SK-N-DZ (cell line): ENCODE measurements at regions not wholly inside any gene's neighbourhood (a gene's known extent, or its start where the extent isn't known, plus 50 kb on each side); places are given as distances from the start of the nearest gene placed in this dataset.
A peak's percentile ranks its signal among the peaks of the same experiment; 100 is the strongest.
"Not testable (repeated sequence)": the region's sequence is repeated elsewhere in the genome, so short reads cannot be mapped to it uniquely, and the experiment has no call there.

ENCODE experiments used
- DNase-seq: peaks from one replicate; pipeline ENCODE4 v3.0.0-alpha.2; 2015; ENCODE audit warnings: low spot score

- no peak for DNase-seq
These were observed 777.6 kb downstream of the PLOD2 start for GRCh38 chr3:145383416-145383815.

DNA sequence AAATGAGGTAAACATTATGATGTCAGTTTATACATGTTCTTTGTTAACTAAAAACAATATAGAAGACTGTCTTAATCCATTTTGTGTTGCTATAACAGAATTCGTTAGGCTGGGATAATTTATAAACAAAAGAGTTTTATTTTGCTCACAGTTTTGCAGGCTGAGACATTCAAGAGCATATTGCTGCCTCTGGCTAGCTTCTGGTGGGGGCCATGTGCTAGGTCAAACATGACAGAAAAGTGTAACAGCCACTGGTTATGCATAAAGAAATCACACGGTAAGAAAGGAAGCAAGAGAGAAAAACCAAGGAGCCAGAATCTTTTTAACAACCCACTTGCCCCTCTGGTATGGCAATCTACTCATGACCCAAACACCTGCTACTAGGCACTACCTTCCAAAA is 776.7 kb downstream of the PLOD2 start:
- DNase-seq = no peak

DNA sequence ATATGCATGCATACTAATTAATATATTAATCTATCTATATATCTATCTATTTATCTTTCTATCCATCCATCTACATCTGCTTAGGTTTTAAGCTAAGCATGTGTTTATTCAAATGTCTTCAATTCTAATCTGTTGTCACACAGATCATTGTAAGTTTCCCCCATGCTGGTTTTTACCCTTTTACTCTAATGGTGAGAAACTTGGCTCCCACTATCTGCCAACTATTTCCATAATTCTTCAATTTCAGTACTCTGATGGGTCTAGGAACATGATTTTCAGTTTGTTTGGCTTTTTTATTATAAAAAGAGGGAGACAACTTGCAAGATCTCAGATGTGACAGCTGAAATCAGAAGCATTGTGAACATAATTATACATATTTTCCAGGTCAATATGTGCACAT is 773.8 kb downstream of the PLOD2 start:
- DNase-seq = no peak

DNA sequence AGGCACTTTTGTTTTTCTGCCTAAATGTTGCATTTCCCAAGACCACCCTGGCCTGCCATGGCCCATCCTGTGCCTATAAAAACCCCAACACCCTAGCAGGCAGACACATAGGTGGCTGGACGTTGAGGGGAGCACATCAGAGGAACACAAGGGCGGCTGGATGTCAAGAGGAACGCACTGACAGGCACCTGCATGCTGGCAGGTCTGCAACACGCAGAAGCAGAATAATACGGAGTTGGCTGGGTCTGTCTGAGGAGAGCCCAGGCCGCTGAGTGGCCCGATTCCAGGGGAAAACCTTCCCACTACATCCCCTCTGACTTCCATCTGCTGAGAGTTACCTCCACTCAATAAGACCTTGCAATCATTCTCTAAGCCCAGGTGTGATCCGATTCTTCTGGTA is 765.6 kb downstream of the PLOD2 start:
- no peak for DNase-seq

- no peak for DNase-seq
These were observed 749.4 kb downstream of the PLOD2 start for GRCh38 chr3:145411605-145412004.

DNA sequence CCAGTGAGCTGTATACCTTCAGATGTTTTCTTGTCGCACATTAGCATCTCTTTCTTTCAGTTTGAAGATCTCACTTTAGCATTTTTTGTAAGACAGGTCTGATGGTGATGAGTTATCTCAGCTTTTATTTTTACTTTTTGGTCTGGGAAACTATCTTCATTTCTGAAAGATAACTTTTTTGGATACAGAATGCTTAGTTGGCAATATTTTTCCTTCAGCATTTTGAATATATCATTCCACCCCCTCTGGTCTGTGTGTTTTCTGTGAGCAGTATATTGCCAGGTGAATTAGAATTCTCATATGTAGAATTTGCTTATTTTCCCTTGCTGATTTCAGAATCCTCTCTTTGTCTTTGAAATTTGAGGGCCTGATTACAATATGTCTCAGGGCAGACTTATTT is 743.3 kb downstream of the PLOD2 start:
- DNase-seq = no peak

DNA sequence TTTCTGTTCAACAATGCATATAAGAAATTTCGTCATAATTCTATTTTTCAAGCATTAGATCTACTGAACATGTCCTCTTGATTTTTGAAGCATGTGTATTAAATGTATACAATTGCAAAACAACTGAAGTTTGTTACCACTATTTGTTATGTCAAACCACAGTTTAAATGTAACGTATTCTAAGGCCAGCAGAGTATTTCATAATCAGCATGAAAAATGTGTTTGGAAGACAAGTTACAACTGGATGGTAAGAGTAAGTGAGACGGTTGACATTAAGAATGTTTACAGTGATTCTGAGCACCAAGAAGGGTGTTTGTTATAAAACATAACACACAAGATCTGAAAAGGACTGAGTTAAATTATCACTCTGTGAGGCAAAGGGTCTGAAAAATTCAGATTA is 738.4 kb downstream of the PLOD2 start:
- DNase-seq = no peak

- DNase-seq = no peak
These were observed 733.6 kb downstream of the PLOD2 start for GRCh38 chr3:145427355-145427754.

GRCh38 chr3:145429546-145429945 is 731.4 kb downstream of the PLOD2 start:
- DNase-seq = peak; percentile 21

GRCh38 chr3:145448436-145448835 is 712.5 kb downstream of the PLOD2 start:
- DNase-seq = no peak

- DNase-seq = no peak
These were observed 710.8 kb downstream of the PLOD2 start for GRCh38 chr3:145450018-145450682.

GRCh38 chr3:145457825-145458552 is 703.0 kb downstream of the PLOD2 start:
- no peak for DNase-seq

DNA sequence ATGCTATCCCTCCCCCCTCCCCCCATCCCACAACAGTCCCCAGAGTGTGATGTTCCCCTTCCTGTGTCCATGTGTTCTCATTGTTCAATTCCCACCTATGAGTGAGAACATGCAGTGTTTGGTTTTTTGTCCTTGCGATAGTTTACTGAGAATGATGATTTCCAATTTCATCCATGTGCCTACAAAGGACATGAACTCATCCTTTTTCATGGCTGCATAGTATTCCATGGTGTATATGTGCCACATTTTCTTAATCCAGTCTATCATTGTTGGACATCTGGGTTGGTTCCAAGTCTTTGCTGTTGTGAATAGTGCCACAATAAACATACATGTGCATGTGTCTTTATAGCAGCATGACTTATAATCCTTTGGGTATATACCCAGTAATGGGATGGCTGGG is 701.3 kb downstream of the PLOD2 start:
- DNase-seq = not testable (repeated sequence)

GRCh38 chr3:145471976-145472375 is 689.0 kb downstream of the PLOD2 start:
- no peak for DNase-seq

- DNase-seq = not testable (repeated sequence)
These were observed 678.2 kb downstream of the PLOD2 start for GRCh38 chr3:145482735-145483134.

GRCh38 chr3:145483992-145484391 is 677.0 kb downstream of the PLOD2 start:
- DNase-seq = no peak

DNA sequence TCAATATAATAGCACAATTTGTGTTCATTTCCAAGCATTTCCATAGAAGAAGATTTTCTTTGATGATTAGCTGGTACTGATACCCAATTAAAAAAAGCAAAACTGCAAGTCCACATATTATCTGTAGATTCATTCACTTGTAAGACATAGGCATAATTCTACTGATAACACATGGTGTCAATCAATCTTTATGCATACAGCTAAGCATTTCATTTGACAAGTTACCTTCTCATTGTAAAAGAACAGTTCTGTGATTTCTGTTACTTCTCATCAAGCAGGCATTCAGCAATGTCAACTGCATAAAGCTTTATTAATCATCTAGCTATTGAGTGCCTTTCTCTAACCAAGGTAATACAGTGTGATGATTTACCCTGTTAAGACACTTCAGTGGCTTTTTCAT is 672.0 kb downstream of the PLOD2 start:
- no peak for DNase-seq

- DNase-seq = no peak
These were observed 670.6 kb downstream of the PLOD2 start for GRCh38 chr3:145490088-145491048.

GRCh38 chr3:145492456-145492855 is 668.5 kb downstream of the PLOD2 start:
- no peak for DNase-seq

GRCh38 chr3:145517416-145517815 is 643.6 kb downstream of the PLOD2 start:
- not testable (repeated sequence) for DNase-seq

- DNase-seq = no peak
These were observed 642.3 kb downstream of the PLOD2 start for GRCh38 chr3:145518639-145519038.

- DNase-seq = no peak
These were observed 641.5 kb downstream of the PLOD2 start for GRCh38 chr3:145519398-145520047.
